CD14-positive monocyte (primary cell): ENCODE measurements at regions not wholly inside any gene's neighbourhood (a gene's known extent, or its start where the extent isn't known, plus 50 kb on each side); places are given as distances from the start of the nearest gene placed in this dataset.

Source experiments
- DNase-seq, 3 donors: peaks; one replicate each; pipeline ENCODE4 v3.0.0-alpha.2; 2011 to 2022
- H2AFZ ChIP-seq: 2 replicates; pipeline ENCODE4 v1.6.0; 2012; ENCODE audit warnings: mild to moderate bottlenecking, low read depth, low read length, inconsistent platforms; ENCODE audit not compliant: insufficient read depth, poor library complexity, severe bottlenecking
- H3K27ac ChIP-seq, 2 donors: 1 replicate in 1 of 2; 2 replicates in 1 of 2; pipeline ENCODE4 v1.5.1; 2012 to 2013; ENCODE audit warnings: low read length in 2 of 2, control low read depth in 1 of 2, inconsistent platforms in 1 of 2, low read depth in 1 of 2, mild to moderate bottlenecking in 1 of 2
- H3K27me3 ChIP-seq, 2 donors: one replicate each; pipeline versions ENCODE4 v1.6.0 to v1.6.1; 2011 to 2013; ENCODE audit warnings: low read length in 2 of 2; ENCODE audit not compliant: control insufficient read depth in 2 of 2, insufficient read depth in 2 of 2
- H3K36me3 ChIP-seq, 2 donors: replicated peaks in 1 of 2; 1 replicate in 1 of 2; 2 replicates in 1 of 2; pipeline versions ENCODE4 v1.5.1 to v1.6.1; 2012 to 2013; ENCODE audit warnings: low read length in 2 of 2, control low read depth in 1 of 2, inconsistent platforms in 1 of 2, mild to moderate bottlenecking in 1 of 2; ENCODE audit not compliant: insufficient read depth in 2 of 2, control insufficient read depth in 1 of 2
- H3K4me1 ChIP-seq, 2 donors: 1 replicate in 1 of 2; 2 replicates in 1 of 2; pipeline versions ENCODE4 v1.5.1 to v1.6.1; 2012 to 2013; ENCODE audit warnings: low read length in 2 of 2, control low read depth in 1 of 2, inconsistent platforms in 1 of 2, mild to moderate bottlenecking in 1 of 2, moderate library complexity in 1 of 2; ENCODE audit not compliant: insufficient read depth in 2 of 2, control insufficient read depth in 1 of 2
- H3K4me2 ChIP-seq: replicated peaks from 2 replicates; pipeline ENCODE3; 2012; ENCODE audit warnings: low read length, moderate library complexity, mild to moderate bottlenecking; ENCODE audit not compliant: poor library complexity, severe bottlenecking; ENCODE audit errors: extremely low read depth
- H3K4me3 ChIP-seq, 3 experiments: fragments of 200-600 bp in 1 of 3; sonication (generic) in 1 of 3; replicated peaks in 1 of 3; 1 replicate in 2 of 3; 2 replicates in 1 of 3; pipeline ENCODE4 v1.5.1; 2011 to 2013; ENCODE audit warnings: low read length in 3 of 3, mild to moderate bottlenecking in 3 of 3, control low read depth in 2 of 3, low read depth in 2 of 3, inconsistent platforms in 1 of 3, moderate library complexity in 1 of 3
- H3K79me2 ChIP-seq: 2 replicates; pipeline ENCODE4 v1.6.0; 2012; ENCODE audit warnings: mild to moderate bottlenecking, control low read depth, inconsistent platforms, low read length, moderate library complexity; ENCODE audit not compliant: insufficient read depth
- H3K9ac ChIP-seq: 2 replicates; pipeline ENCODE4 v1.6.0; 2017; ENCODE audit warnings: low read length, mild to moderate bottlenecking; ENCODE audit not compliant: insufficient read depth, poor library complexity, severe bottlenecking
- H3K9me3 ChIP-seq, 2 donors: replicated peaks in 1 of 2; 1 replicate in 1 of 2; 2 replicates in 1 of 2; pipeline versions ENCODE4 v1.5.1 to v1.6.1; 2012 to 2013; ENCODE audit warnings: low read length in 2 of 2, control low read depth in 1 of 2; ENCODE audit not compliant: control insufficient read depth in 1 of 2, insufficient read depth in 1 of 2
- H4K20me1 ChIP-seq: 2 replicates; pipeline ENCODE4 v1.6.0; 2012; ENCODE audit warnings: mild to moderate bottlenecking, low read length, control low read depth, moderate library complexity; ENCODE audit not compliant: insufficient read depth
- H3K27ac Mint-ChIP-seq, 7 donors: one replicate each; pipeline ENCODE4 v1.8.0; 2020; ENCODE audit warnings: mild to moderate bottlenecking in 7 of 7, mixed read lengths in 7 of 7, moderate library complexity in 6 of 7, inconsistent platforms in 2 of 7
- H3K27me3 Mint-ChIP-seq, 3 donors: one replicate each; pipeline ENCODE4 v1.8.0; 2021 to 2022; ENCODE audit warnings: low read depth in 3 of 3, mild to moderate bottlenecking in 3 of 3, mixed read lengths in 3 of 3, moderate library complexity in 3 of 3, inconsistent platforms in 1 of 3
- H3K36me3 Mint-ChIP-seq, 2 donors: one replicate each; pipeline ENCODE4 v1.8.0; 2020; ENCODE audit warnings: mixed read lengths in 2 of 2, inconsistent platforms in 1 of 2, mild to moderate bottlenecking in 1 of 2
- H3K4me1 Mint-ChIP-seq: one replicate; pipeline ENCODE4 v1.8.0; 2020; ENCODE audit warnings: mild to moderate bottlenecking, mixed read lengths
- H3K4me3 Mint-ChIP-seq, 2 donors: one replicate each; pipeline ENCODE4 v1.8.0; 2020; ENCODE audit warnings: mild to moderate bottlenecking in 2 of 2, mixed read lengths in 2 of 2, moderate library complexity in 1 of 2
- H3K9me3 Mint-ChIP-seq, 7 donors: one replicate each; pipeline ENCODE4 v1.8.0; 2020 to 2022; ENCODE audit warnings: mixed read lengths in 7 of 7, mild to moderate bottlenecking in 6 of 7, moderate library complexity in 6 of 7, inconsistent platforms in 2 of 7
- CTCF ChIP-seq: fragments of 200-600 bp; IDR thresholded peaks from one replicate; pipeline ENCODE4 v1.8.0; 2022; ENCODE audit warnings: antibody characterized with exemption, mild to moderate bottlenecking
- WGBS: methylation state at CpG from one replicate; pipeline ENCODE4 v1.1.5; 2013; ENCODE audit warnings: missing lambda C conversion rate; ENCODE audit not compliant: insufficient coverage; 5-methylcytosine and 5-hydroxymethylcytosine counted together
- intact Hi-C, 2 donors: fragments of 100-400 bp; cut with micrococcal nuclease; formaldehyde crosslinking; loops; one replicate each; pipeline versions ENCODE4 v1.15.0 to v1.15.1; 2023

GRCh38 chr7:68564306-68565135 is 1033.8 kb upstream of the AUTS2 start:
- no peaks in the 10 kb centered on the region for H3K36me3 ChIP-seq
- H3K4me1 ChIP-seq: no peaks in the 10 kb centered on the region
- H3K27me3 ChIP-seq: no peaks in the 10 kb centered on the region
- H3K27ac ChIP-seq: no peak overlapping the region
- Mint-ChIP-seq H3K4me1 (no peaks in the 10 kb centered on the region), H3K4me3 (no peak overlapping the region), H3K9me3 (peaks cover 5 to 17% (median 9%) of the 10 kb centered on the region in 7 donors), H3K36me3 (no peaks in the 10 kb centered on the region), H3K27ac (no peak overlapping the region), H3K27me3 (no peaks in the 10 kb centered on the region)
- no peak overlapping the region for H3K4me2 ChIP-seq
- intact Hi-C loops: no loop called here
- no peak overlapping the region for H3K9ac ChIP-seq
- TF ChIP-seq CTCF: no peak
- H4K20me1 ChIP-seq: no peaks in the 10 kb centered on the region
- no peaks in the 10 kb centered on the region for H3K79me2 ChIP-seq
- no peak for DNase-seq
- WGBS: no CpG with 5 or more reads among the region's 6 CpGs
- no peak overlapping the region for H3K4me3 ChIP-seq
- H2AFZ ChIP-seq: no peak overlapping the region
- peaks cover 15 to 27% of the 10 kb centered on the region in 2 donors for H3K9me3 ChIP-seq

GRCh38 chr7:68571286-68571685 is 1027.0 kb upstream of the AUTS2 start:
- Histone ChIP-seq H3K36me3 (no peaks in the 10 kb centered on the region), H3K4me3 (no peak overlapping the region), H3K4me2 (no peak overlapping the region), H3K79me2 (no peaks in the 10 kb centered on the region), H3K9me3 (peaks cover 18 to 27% of the 10 kb centered on the region in 2 donors), H3K27me3 (no peaks in the 10 kb centered on the region), H4K20me1 (no peaks in the 10 kb centered on the region), H3K4me1 (no peaks in the 10 kb centered on the region), H3K27ac (no peak overlapping the region), H3K9ac (no peak overlapping the region), H2AFZ (no peak overlapping the region)
- H3K27ac Mint-ChIP-seq: no peak overlapping the region
- no peaks in the 10 kb centered on the region for H3K4me1 Mint-ChIP-seq
- intact Hi-C loops: no loop called here
- no peak for DNase-seq
- H3K9me3 Mint-ChIP-seq: peaks cover 2 to 28% (median 4%) of the 10 kb centered on the region in 7 donors
- TF ChIP-seq CTCF: no peak
- H3K4me3 Mint-ChIP-seq: no peak overlapping the region
- no peaks in the 10 kb centered on the region for H3K36me3 Mint-ChIP-seq
- peaks cover 0 to 2% (median 0%) of the 10 kb centered on the region in 3 donors for H3K27me3 Mint-ChIP-seq
